Breast epithelium (tissue), 3 donors: ENCODE measurements at regions not wholly inside any gene's neighbourhood (a gene's known extent, or its start where the extent isn't known, plus 50 kb on each side); places are given as distances from the start of the nearest gene placed in this dataset.

Experiments
- CTCF ChIP-seq, 3 donors: fragments of 450-650 bp; IDR thresholded peaks; one replicate each; pipeline ENCODE4 v1.5.1; 2016 to 2017; ENCODE audit warnings: antibody characterized with exemption in 3 of 3, mild to moderate bottlenecking in 3 of 3, moderate library complexity in 3 of 3
- POLR2A ChIP-seq: fragments of 450-650 bp; IDR thresholded peaks from one replicate; pipeline ENCODE4 v1.6.1; 2016; ENCODE audit warnings: antibody characterized with exemption, mild to moderate bottlenecking, moderate library complexity

GRCh38 chr16:8115814-8116213 lies 474.5 kb downstream of the TMEM114 start:
- TF ChIP-seq POLR2A (no peak), CTCF (IDR thresholded peaks at IDR 0.05) (no peak)
